HL-60/S4 (cell line): ENCODE measurements at regions not wholly inside any gene's neighbourhood (a gene's known extent, or its start where the extent isn't known, plus 50 kb on each side); places are given as distances from the start of the nearest gene placed in this dataset.
"Not testable (repeated sequence)": the region's sequence is repeated elsewhere in the genome, so short reads cannot be mapped to it uniquely, and the experiment has no call there.

Source experiments
- in situ Hi-C: fragments of 300-500 bp; cut with MboI; formaldehyde crosslinking; loops from 2 replicates; pipeline ENCODE4 v1.14.3; 2022; ENCODE audit warnings: low sequenced_read_pairs

- in situ Hi-C loops = no loop called here
These were observed 184.0 kb downstream of the OLFM1 start for GRCh38 chr9:135271425-135271824.

- in situ Hi-C loops = no loop called here
These were observed 185.1 kb downstream of the OLFM1 start for GRCh38 chr9:135272608-135273007.

GRCh38 chr9:135273008-135273407 is 185.5 kb downstream of the OLFM1 start:
- in situ Hi-C loops = no loop called here

GRCh38 chr9:135275163-135275562 is 187.7 kb downstream of the OLFM1 start:
- in situ Hi-C loops = no loop called here

- in situ Hi-C loops = no loop called here
These were observed 188.3 kb downstream of the OLFM1 start for GRCh38 chr9:135275571-135276289.

GRCh38 chr9:135277219-135278201 is 190.0 kb downstream of the OLFM1 start:
- in situ Hi-C loops = no loop called here

- in situ Hi-C loops = no loop called here
These were observed 191.1 kb downstream of the OLFM1 start for GRCh38 chr9:135278586-135278985.

GRCh38 chr9:135279385-135279784 is 191.9 kb downstream of the OLFM1 start:
- in situ Hi-C loops = no loop called here

- in situ Hi-C loops = no loop called here
These were observed 192.4 kb downstream of the OLFM1 start for GRCh38 chr9:135279834-135280393.

- in situ Hi-C loops = no loop called here
These were observed 193.2 kb downstream of the OLFM1 start for GRCh38 chr9:135280666-135281065.

- in situ Hi-C loops = no loop called here
These were observed 193.7 kb downstream of the OLFM1 start for GRCh38 chr9:135281151-135281550.

- in situ Hi-C loops = no loop called here
These were observed 194.6 kb downstream of the OLFM1 start for GRCh38 chr9:135281791-135282737.

- in situ Hi-C loops = no loop called here
These were observed 195.3 kb downstream of the OLFM1 start for GRCh38 chr9:135282808-135283207.

- in situ Hi-C loops = no loop called here
These were observed 195.9 kb upstream of the PPP1R26 start for GRCh38 chr9:135283671-135284070.

- in situ Hi-C loops = no loop called here
These were observed 195.0 kb upstream of the PPP1R26 start for GRCh38 chr9:135284386-135285134.

- in situ Hi-C loops = not testable (repeated sequence)
These were observed 193.2 kb upstream of the PPP1R26 start for GRCh38 chr9:135286187-135286925.

- in situ Hi-C loops = no loop called here
These were observed 192.6 kb upstream of the PPP1R26 start for GRCh38 chr9:135286961-135287360.

- in situ Hi-C loops = no loop called here
These were observed 192.0 kb upstream of the PPP1R26 start for GRCh38 chr9:135287627-135288026.

GRCh38 chr9:135288054-135288453 is 191.5 kb upstream of the PPP1R26 start:
- in situ Hi-C loops = no loop called here
